ENCODE measurements at regions not wholly inside any gene's neighbourhood (a gene's known extent, or its start where the extent isn't known, plus 50 kb on each side); places are given as distances from the start of the nearest gene placed in this dataset.

- TF ChIP-seq MIER2 (CRISPR knock-in tag; IDR thresholded peaks at IDR 0.05) = peak; percentile 54; the same call in 1 of the 2 replicates
- peak; percentile 60; the same call in 1 of the 2 replicates for TF ChIP-seq HDAC1 (CRISPR knock-in tag; IDR thresholded peaks at IDR 0.05)
- no peak for TF ChIP-seq ZNF30 (CRISPR knock-in tag; IDR thresholded peaks at IDR 0.05)
- no peak for TF ChIP-seq ZNF652 (CRISPR knock-in tag; IDR thresholded peaks at IDR 0.05; ENCODE audit: borderline replicate concordance, low read depth)
- TF ChIP-seq NR2F1 (CRISPR knock-in tag; IDR thresholded peaks at IDR 0.05) = peak in 1 of 2 experiments; percentile 47; a peak in 1 of 4 replicates
- TF ChIP-seq ZNF256 (CRISPR knock-in tag; conservative IDR thresholded peaks at IDR 0.05) = no peak
- TF ChIP-seq ZZZ3 (CRISPR knock-in tag; IDR thresholded peaks at IDR 0.05; ENCODE audit: borderline replicate concordance) = no peak
- no peak for TF ChIP-seq SMARCC2 (IDR thresholded peaks at IDR 0.05)
- TF ChIP-seq JDP2 (CRISPR knock-in tag; IDR thresholded peaks at IDR 0.05; ENCODE audit: borderline replicate concordance) = no peak
- TF ChIP-seq LCORL (IDR thresholded peaks at IDR 0.05) = no peak
- peak; percentile 79 for TF ChIP-seq LCORL (CRISPR knock-in tag; IDR thresholded peaks at IDR 0.05)
- no peak; the same call in 1 of the 2 replicates for TF ChIP-seq ZNF589 (CRISPR knock-in tag; conservative IDR thresholded peaks at IDR 0.05)
- TF ChIP-seq ZBTB21 (CRISPR knock-in tag; IDR thresholded peaks at IDR 0.05) = peak; percentile 79
- TF ChIP-seq ETV5 (CRISPR knock-in tag; IDR thresholded peaks at IDR 0.05; ENCODE audit: borderline replicate concordance) = peak; percentile 68
- no peak for TF ChIP-seq SMC3 (IDR thresholded peaks at IDR 0.05; ENCODE audit: low read length)
- TF ChIP-seq SRSF1 (optimal IDR thresholded peaks at IDR 0.05; ENCODE audit: low read depth, low read length) = no peak
- 0 out of 2 replicates have a peak, but pooled peaks have one; percentile 40 for TF ChIP-seq DMAP1 (CRISPR knock-in tag; IDR thresholded peaks at IDR 0.05)
- TF ChIP-seq ZNF567 (CRISPR knock-in tag; IDR thresholded peaks at IDR 0.05; ENCODE audit: borderline replicate concordance) = no peak
- TF ChIP-seq, protein P1, sequence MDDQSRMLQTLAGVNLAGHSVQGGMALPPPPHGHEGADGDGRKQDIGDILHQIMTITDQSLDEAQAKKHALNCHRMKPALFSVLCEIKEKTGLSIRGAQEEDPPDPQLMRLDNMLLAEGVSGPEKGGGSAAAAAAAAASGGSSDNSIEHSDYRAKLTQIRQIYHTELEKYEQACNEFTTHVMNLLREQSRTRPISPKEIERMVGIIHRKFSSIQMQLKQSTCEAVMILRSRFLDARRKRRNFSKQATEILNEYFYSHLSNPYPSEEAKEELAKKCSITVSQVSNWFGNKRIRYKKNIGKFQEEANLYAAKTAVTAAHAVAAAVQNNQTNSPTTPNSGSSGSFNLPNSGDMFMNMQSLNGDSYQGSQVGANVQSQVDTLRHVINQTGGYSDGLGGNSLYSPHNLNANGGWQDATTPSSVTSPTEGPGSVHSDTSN (CRISPR knock-in tag; IDR thresholded peaks at IDR 0.05; ENCODE audit: borderline replicate concordance) = no peak
- TF ChIP-seq KDM2A (CRISPR knock-in tag; IDR thresholded peaks at IDR 0.05; ENCODE audit: borderline replicate concordance, low read depth) = no peak
- no peak for TF ChIP-seq PLSCR1 (CRISPR knock-in tag; IDR thresholded peaks at IDR 0.05; ENCODE audit: borderline replicate concordance)
- no peak for TF ChIP-seq ELF4 (CRISPR knock-in tag; IDR thresholded peaks at IDR 0.05; ENCODE audit: borderline replicate concordance)
- TF ChIP-seq ARID3A (IDR thresholded peaks at IDR 0.05; ENCODE audit: low read depth, low read length) = peak; percentile 51; the same call in 1 of the 2 replicates
- no peak for TF ChIP-seq MXD4 (CRISPR knock-in tag; IDR thresholded peaks at IDR 0.05)
- peak; percentile 60; the same call in 1 of the 2 replicates for TF ChIP-seq ZNF451 (CRISPR knock-in tag; IDR thresholded peaks at IDR 0.05)
- TF ChIP-seq TCF7 (IDR thresholded peaks at IDR 0.05; ENCODE audit: low read depth) = no peak; the same call in 1 of the 2 replicates
- TF ChIP-seq TGIF2 (CRISPR knock-in tag; IDR thresholded peaks at IDR 0.05) = peak; percentile 68
- TF ChIP-seq ZNF264 (CRISPR knock-in tag; IDR thresholded peaks at IDR 0.05) = no peak
- no peak for TF ChIP-seq ARNT (IDR thresholded peaks at IDR 0.05)
- peak; percentile 93 for TF ChIP-seq RXRA (CRISPR knock-in tag; IDR thresholded peaks at IDR 0.05)
- TF ChIP-seq RFXANK (CRISPR knock-in tag; IDR thresholded peaks at IDR 0.05) = no peak
Measured at GRCh38 chr6:44058617-44059358, 68.5 kb downstream of the MRPL14 start (continued).
